Activated T-cell treated with anti-CD3 and anti-CD28 coated beads for 24 hours (primary cell): ENCODE measurements at regions not wholly inside any gene's neighbourhood (a gene's known extent, or its start where the extent isn't known, plus 50 kb on each side); places are given as distances from the start of the nearest gene placed in this dataset.
"Not testable (repeated sequence)": the region's sequence is repeated elsewhere in the genome, so short reads cannot be mapped to it uniquely, and the experiment has no call there.

Experiments used
- DNase-seq: peaks from one replicate; pipeline ENCODE4 v3.0.0-alpha.2; 2020; ENCODE audit warnings: low read depth

- DNase-seq = no peak
These were observed 1098.0 kb downstream of the BRD1 start for GRCh38 chr22:48729499-48730171.

- no peak for DNase-seq
These were observed 1100.1 kb downstream of the BRD1 start for GRCh38 chr22:48727454-48728058.

GRCh38 chr22:48724899-48725298, 1102.8 kb downstream of the BRD1 start:
- DNase-seq = no peak

- no peak for DNase-seq
These were observed 1105.0 kb downstream of the BRD1 start for GRCh38 chr22:48722661-48723060.

GRCh38 chr22:48721395-48721669, 1106.3 kb downstream of the BRD1 start:
- no peak for DNase-seq

- no peak for DNase-seq
These were observed 1106.8 kb downstream of the BRD1 start for GRCh38 chr22:48720662-48721394.

GRCh38 chr22:48719978-48720661, 1107.6 kb downstream of the BRD1 start:
- no peak for DNase-seq

GRCh38 chr22:48718818-48719500, 1108.7 kb downstream of the BRD1 start:
- no peak for DNase-seq

GRCh38 chr22:48717883-48718817, 1109.5 kb downstream of the BRD1 start:
- no peak for DNase-seq

GRCh38 chr22:48717076-48717810, 1110.4 kb downstream of the BRD1 start:
- DNase-seq = no peak

- DNase-seq = not testable (repeated sequence)
These were observed 1111.5 kb downstream of the BRD1 start for GRCh38 chr22:48716154-48716553.

GRCh38 chr22:48715511-48715910, 1112.2 kb downstream of the BRD1 start:
- no peak for DNase-seq

- DNase-seq = no peak
These were observed 1113.4 kb downstream of the BRD1 start for GRCh38 chr22:48714231-48714630.

GRCh38 chr22:48713272-48714205, 1114.1 kb downstream of the BRD1 start:
- DNase-seq = no peak

GRCh38 chr22:48712558-48713271, 1115.0 kb downstream of the BRD1 start:
- no peak for DNase-seq

- no peak for DNase-seq
These were observed 1116.0 kb downstream of the BRD1 start for GRCh38 chr22:48711669-48712068.

GRCh38 chr22:48711031-48711431, 1116.6 kb downstream of the BRD1 start:
- DNase-seq = no peak

GRCh38 chr22:48710410-48710809, 1117.3 kb downstream of the BRD1 start:
- no peak for DNase-seq

GRCh38 chr22:48709976-48710375, 1117.7 kb downstream of the BRD1 start:
- DNase-seq = no peak
